Osteocyte (in vitro differentiated cells): ENCODE measurements at regions not wholly inside any gene's neighbourhood (a gene's known extent, or its start where the extent isn't known, plus 50 kb on each side); places are given as distances from the start of the nearest gene placed in this dataset.

Experiments
- DNase-seq: peaks from one replicate; pipeline ENCODE4 v3.0.0; 2021; ENCODE audit warnings: mixed read lengths; ENCODE audit not compliant: unreplicated experiment; ENCODE audit errors: extremely low spot score
- H3K27ac Mint-ChIP-seq: one replicate; pipeline ENCODE4 v1.8.0; 2021; ENCODE audit warnings: mild to moderate bottlenecking, mixed read lengths; ENCODE audit not compliant: unreplicated experiment
- H3K27me3 Mint-ChIP-seq: one replicate; pipeline ENCODE4 v1.8.0; 2021; ENCODE audit warnings: mixed read lengths; ENCODE audit not compliant: unreplicated experiment
- H3K36me3 Mint-ChIP-seq: one replicate; pipeline ENCODE4 v1.8.0; 2021; ENCODE audit warnings: mixed read lengths; ENCODE audit not compliant: unreplicated experiment
- H3K4me1 Mint-ChIP-seq: one replicate; pipeline ENCODE4 v1.8.0; 2021; ENCODE audit warnings: mixed read lengths; ENCODE audit not compliant: unreplicated experiment
- H3K4me3 Mint-ChIP-seq: one replicate; pipeline ENCODE4 v1.8.0; 2021; ENCODE audit warnings: mild to moderate bottlenecking, moderate library complexity, mixed read lengths; ENCODE audit not compliant: unreplicated experiment
- H3K9me3 Mint-ChIP-seq: one replicate; pipeline ENCODE4 v1.8.0; 2021; ENCODE audit warnings: mixed read lengths; ENCODE audit not compliant: unreplicated experiment
- TF ChIP-seq, protein P1 (sequence below): fragments of 200-600 bp; sonication (generic); IDR thresholded peaks from 2 replicates; pipeline ENCODE4 v1.5.0; 2021; ENCODE audit warnings: antibody characterized with exemption, mild to moderate bottlenecking, moderate library complexity

DNA sequence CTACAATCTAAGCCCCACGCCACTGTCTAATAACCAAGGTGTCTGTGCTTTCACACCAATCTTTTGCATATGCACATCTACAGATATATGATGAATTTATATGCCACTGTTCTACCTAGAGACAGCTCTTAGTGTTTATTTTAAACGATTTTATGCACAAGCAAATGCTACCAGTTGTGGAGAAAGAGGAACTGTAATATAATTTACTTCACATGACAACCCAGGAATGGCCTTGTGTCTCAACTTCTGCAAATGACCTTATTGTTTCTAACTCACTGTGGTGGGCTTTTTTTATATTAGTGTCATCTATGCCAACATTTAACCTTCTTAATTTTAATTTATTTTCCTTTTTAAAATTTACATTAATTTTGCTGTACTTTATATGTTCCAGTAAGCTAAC lies 531.1 kb upstream of the TLE4 start:
- H3K27me3 Mint-ChIP-seq: no peaks in the 10 kb centered on the region
- TF ChIP-seq, protein P1, sequence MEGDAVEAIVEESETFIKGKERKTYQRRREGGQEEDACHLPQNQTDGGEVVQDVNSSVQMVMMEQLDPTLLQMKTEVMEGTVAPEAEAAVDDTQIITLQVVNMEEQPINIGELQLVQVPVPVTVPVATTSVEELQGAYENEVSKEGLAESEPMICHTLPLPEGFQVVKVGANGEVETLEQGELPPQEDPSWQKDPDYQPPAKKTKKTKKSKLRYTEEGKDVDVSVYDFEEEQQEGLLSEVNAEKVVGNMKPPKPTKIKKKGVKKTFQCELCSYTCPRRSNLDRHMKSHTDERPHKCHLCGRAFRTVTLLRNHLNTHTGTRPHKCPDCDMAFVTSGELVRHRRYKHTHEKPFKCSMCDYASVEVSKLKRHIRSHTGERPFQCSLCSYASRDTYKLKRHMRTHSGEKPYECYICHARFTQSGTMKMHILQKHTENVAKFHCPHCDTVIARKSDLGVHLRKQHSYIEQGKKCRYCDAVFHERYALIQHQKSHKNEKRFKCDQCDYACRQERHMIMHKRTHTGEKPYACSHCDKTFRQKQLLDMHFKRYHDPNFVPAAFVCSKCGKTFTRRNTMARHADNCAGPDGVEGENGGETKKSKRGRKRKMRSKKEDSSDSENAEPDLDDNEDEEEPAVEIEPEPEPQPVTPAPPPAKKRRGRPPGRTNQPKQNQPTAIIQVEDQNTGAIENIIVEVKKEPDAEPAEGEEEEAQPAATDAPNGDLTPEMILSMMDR: no peak
- DNase-seq: no peak
- H3K4me1 Mint-ChIP-seq: peaks cover 3% of the 10 kb centered on the region
- H3K27ac Mint-ChIP-seq: no peak overlapping the region
- no peaks in the 10 kb centered on the region for H3K9me3 Mint-ChIP-seq
- H3K4me3 Mint-ChIP-seq: no peak overlapping the region
- H3K36me3 Mint-ChIP-seq: no peaks in the 10 kb centered on the region

DNA sequence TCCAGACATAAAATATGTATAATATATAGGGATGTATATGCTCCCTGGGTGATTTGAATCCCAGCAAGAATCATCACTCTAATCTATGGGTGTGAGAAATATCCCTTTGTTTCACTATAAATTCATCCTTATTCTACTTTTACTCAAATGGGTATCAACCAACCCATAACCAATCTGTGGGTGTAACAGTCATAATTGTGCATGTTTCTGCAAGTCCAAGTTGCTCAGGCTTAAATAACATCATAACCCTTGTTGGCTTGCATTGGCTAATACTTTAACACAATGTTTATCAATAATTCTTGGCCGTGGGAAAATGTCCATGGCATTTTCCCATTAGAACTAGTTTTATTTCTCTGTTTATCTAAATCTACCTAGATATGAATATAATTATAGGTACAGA lies 530.5 kb upstream of the TLE4 start:
- Mint-ChIP-seq H3K4me1 (peaks cover 3% of the 10 kb centered on the region), H3K36me3 (no peaks in the 10 kb centered on the region), H3K9me3 (no peaks in the 10 kb centered on the region), H3K27ac (no peak overlapping the region), H3K4me3 (no peak overlapping the region), H3K27me3 (no peaks in the 10 kb centered on the region)
- no peak for DNase-seq
- TF ChIP-seq, protein P1: no peak

DNA sequence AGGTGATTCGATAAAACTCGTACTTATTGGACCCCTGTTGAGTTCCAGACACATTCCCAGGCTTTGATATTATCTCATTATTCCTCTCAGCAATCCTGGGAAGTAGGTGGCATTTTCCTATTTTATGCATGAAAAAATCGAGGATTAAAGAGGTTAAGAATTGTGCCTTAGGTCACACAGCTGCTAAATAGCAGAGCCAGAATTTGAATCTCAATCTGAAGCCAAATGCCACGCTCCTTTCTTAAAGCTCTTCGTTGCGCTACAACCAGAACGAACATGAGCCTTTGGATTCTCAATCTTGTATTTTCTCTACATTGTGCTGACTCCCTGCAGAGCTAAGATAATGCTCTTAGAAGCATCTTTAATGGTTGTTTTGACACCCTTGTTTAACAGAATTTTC lies 527.8 kb upstream of the TLE4 start:
- H3K27ac Mint-ChIP-seq: no peak overlapping the region
- no peak overlapping the region for H3K4me3 Mint-ChIP-seq
- no peaks in the 10 kb centered on the region for H3K36me3 Mint-ChIP-seq
- H3K27me3 Mint-ChIP-seq: no peaks in the 10 kb centered on the region
- peaks cover 5% of the 10 kb centered on the region for H3K4me1 Mint-ChIP-seq
- H3K9me3 Mint-ChIP-seq: no peaks in the 10 kb centered on the region
- TF ChIP-seq, protein P1: no peak
- DNase-seq: no peak

DNA sequence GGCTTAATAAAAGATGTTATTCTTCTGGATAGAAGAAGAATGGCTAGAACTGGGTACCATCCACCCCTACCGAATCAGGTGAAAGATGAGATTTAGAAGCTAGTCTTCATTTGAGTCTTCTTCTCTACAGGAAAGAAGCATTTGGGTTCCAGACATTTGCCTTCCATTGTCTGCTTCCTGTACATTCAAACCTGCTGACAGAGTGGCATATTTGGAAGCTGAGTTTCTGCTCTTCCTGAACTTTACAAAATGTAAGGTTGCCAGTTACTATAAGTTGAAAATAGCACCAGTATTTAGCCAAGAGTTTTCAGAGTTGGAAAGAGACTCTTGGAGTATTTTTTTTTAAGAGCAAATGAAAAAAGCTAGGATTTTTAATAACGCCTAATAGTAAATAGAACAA lies 525.4 kb upstream of the TLE4 start:
- Mint-ChIP-seq H3K36me3 (no peaks in the 10 kb centered on the region), H3K9me3 (no peaks in the 10 kb centered on the region), H3K27me3 (no peaks in the 10 kb centered on the region), H3K27ac (no peak overlapping the region), H3K4me3 (no peak overlapping the region), H3K4me1 (peaks cover 5% of the 10 kb centered on the region)
- TF ChIP-seq, protein P1: no peak
- DNase-seq: no peak

DNA sequence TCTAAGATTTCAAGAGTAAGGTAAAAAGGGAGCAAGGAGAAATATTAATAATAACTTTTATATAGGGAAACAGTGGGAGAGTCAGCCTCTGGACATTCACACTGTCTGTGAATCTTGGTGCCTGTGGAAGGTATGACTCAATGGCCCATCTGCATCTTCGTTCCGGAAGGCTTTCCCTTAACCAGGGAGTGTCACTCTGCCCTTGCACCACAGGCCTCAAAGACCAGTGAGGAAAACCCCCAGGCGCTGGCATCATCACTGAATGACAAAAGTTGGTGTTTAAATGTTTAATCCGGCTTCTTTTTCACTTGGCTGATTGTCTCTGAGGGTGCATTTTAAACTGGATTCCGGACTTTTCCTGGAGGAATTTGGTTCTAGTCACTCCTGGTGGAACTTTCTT lies 522.4 kb upstream of the TLE4 start:
- H3K9me3 Mint-ChIP-seq: no peaks in the 10 kb centered on the region
- TF ChIP-seq, protein P1: no peak
- no peak for DNase-seq
- no peak overlapping the region for H3K4me3 Mint-ChIP-seq
- H3K27ac Mint-ChIP-seq: no peak overlapping the region
- H3K27me3 Mint-ChIP-seq: no peaks in the 10 kb centered on the region
- peaks cover 7% of the 10 kb centered on the region for H3K4me1 Mint-ChIP-seq
- H3K36me3 Mint-ChIP-seq: no peaks in the 10 kb centered on the region
